ENCODE measurements at regions not wholly inside any gene's neighbourhood (a gene's known extent, or its start where the extent isn't known, plus 50 kb on each side); places are given as distances from the start of the nearest gene placed in this dataset.

DNA sequence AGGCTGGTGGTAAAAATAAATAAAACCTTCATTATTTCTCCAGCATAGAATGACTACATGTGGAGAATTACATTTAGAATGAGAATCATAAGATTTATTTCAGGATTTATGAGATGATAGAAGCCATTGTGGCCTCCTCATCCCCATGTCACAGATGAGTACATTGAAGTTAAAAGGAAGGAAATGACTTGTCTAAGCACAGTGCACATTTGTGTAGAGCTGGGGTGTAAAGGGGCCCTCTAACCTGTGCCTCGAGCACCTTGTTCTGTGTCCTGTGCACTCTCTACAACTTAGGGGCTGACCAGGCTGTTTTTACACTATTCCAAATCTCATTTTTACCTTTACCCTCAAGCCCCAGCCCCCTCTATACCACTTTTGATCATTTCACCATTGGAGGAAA, 179.4 kb downstream of the RHOU start:
- DNase-seq (ENCODE audit: low read depth, low spot score) = no peak
- TF ChIP-seq, protein P1, sequence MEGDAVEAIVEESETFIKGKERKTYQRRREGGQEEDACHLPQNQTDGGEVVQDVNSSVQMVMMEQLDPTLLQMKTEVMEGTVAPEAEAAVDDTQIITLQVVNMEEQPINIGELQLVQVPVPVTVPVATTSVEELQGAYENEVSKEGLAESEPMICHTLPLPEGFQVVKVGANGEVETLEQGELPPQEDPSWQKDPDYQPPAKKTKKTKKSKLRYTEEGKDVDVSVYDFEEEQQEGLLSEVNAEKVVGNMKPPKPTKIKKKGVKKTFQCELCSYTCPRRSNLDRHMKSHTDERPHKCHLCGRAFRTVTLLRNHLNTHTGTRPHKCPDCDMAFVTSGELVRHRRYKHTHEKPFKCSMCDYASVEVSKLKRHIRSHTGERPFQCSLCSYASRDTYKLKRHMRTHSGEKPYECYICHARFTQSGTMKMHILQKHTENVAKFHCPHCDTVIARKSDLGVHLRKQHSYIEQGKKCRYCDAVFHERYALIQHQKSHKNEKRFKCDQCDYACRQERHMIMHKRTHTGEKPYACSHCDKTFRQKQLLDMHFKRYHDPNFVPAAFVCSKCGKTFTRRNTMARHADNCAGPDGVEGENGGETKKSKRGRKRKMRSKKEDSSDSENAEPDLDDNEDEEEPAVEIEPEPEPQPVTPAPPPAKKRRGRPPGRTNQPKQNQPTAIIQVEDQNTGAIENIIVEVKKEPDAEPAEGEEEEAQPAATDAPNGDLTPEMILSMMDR (conservative IDR thresholded peaks at IDR 0.05) = no peak
- Mint-ChIP-seq H3K36me3 (ENCODE audit: low read depth) (peaks cover 2% of the 10 kb centered on the region), H3K9me3 (peaks cover 2% of the 10 kb centered on the region), H3K4me3 (no peak overlapping the region), H3K27ac (ENCODE audit: unreplicated experiment) (no peak overlapping the region), H3K4me1 (peaks cover 67% of the 10 kb centered on the region), H3K27me3 (ENCODE audit: low read depth) (no peaks in the 10 kb centered on the region)

DNA sequence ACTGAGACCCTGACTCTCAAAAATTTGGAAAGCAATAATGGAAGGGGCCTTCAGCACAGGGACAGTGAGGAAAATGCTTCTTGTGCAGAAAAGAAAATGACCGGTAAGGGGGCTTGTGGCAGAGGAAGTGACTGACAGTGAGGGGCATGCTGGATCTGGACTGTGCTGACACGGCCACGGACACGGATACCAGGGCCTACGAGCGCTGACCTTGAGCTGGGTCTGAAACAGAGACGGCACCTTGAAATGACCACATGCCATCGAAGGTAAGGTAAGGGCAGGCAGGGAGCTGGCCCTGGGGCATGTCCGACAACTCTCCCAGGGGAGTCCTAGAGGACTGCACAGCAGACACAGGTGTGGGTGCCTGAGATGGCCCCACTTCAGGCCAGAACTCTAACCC, 182.1 kb downstream of the RHOU start:
- DNase-seq (ENCODE audit: low read depth, low spot score) = no peak
- TF ChIP-seq, protein P1 (conservative IDR thresholded peaks at IDR 0.05) = no peak
- peak overlapping the region; percentile 39 for H3K27ac Mint-ChIP-seq (ENCODE audit: unreplicated experiment)
- H3K36me3 Mint-ChIP-seq (ENCODE audit: low read depth) = peaks cover 2% of the 10 kb centered on the region
- H3K4me1 Mint-ChIP-seq = peaks cover 52% of the 10 kb centered on the region
- no peak overlapping the region for H3K4me3 Mint-ChIP-seq
- H3K9me3 Mint-ChIP-seq = peaks cover 2% of the 10 kb centered on the region
- no peaks in the 10 kb centered on the region for H3K27me3 Mint-ChIP-seq (ENCODE audit: low read depth)

DNA sequence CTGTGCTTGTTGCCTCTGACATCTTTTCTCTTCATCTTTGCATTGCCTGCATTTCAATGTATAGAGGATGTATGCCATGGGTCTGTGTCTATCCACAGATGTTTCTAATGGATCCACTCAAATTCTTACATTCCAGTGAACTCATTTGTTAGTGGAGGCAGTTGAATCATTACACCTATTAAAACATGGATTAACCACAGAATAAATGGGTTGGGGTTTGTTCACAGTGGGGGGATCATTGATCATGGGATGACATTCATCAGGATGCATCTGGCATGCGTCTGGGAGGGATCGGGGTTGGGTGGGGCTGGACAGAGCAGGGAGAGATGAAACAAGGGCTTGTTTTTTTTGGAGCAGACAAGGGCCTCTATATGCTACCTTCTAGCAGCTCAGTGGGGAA, 182.5 kb downstream of the RHOU start:
- no peak for DNase-seq (ENCODE audit: low read depth, low spot score)
- TF ChIP-seq, protein P1 (conservative IDR thresholded peaks at IDR 0.05) = no peak
- no peaks in the 10 kb centered on the region for H3K27me3 Mint-ChIP-seq (ENCODE audit: low read depth)
- H3K27ac Mint-ChIP-seq (ENCODE audit: unreplicated experiment) = no peak overlapping the region
- peaks cover 2% of the 10 kb centered on the region for H3K9me3 Mint-ChIP-seq
- H3K4me3 Mint-ChIP-seq = no peak overlapping the region
- peaks cover 2% of the 10 kb centered on the region for H3K36me3 Mint-ChIP-seq (ENCODE audit: low read depth)
- H3K4me1 Mint-ChIP-seq = peaks cover 48% of the 10 kb centered on the region

DNA sequence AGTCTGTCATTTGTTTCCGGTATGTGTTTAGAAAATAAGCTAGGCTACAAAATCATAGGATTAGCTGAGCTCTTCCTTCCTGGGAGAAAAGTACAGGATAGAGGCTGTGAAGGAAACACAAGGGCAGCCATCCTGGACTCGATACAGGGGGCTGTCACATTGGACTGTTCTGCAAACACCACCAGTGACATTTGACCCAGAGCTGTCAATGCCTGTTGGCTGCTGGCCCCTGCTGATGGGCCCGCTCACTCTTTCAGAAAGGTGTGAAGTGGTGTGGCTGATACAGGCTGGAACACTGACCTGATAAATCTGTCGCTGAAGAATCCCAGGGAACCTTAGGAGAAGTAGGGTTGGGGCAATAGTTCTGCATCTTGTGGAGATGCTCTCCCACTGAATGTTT, 183.1 kb downstream of the RHOU start:
- H3K4me1 Mint-ChIP-seq = peaks cover 42% of the 10 kb centered on the region
- no peak overlapping the region for H3K27ac Mint-ChIP-seq (ENCODE audit: unreplicated experiment)
- H3K4me3 Mint-ChIP-seq = no peak overlapping the region
- TF ChIP-seq, protein P1 (conservative IDR thresholded peaks at IDR 0.05) = no peak
- H3K9me3 Mint-ChIP-seq = peaks cover 2% of the 10 kb centered on the region
- peaks cover 2% of the 10 kb centered on the region for H3K36me3 Mint-ChIP-seq (ENCODE audit: low read depth)
- no peaks in the 10 kb centered on the region for H3K27me3 Mint-ChIP-seq (ENCODE audit: low read depth)
- no peak for DNase-seq (ENCODE audit: low read depth, low spot score)

DNA sequence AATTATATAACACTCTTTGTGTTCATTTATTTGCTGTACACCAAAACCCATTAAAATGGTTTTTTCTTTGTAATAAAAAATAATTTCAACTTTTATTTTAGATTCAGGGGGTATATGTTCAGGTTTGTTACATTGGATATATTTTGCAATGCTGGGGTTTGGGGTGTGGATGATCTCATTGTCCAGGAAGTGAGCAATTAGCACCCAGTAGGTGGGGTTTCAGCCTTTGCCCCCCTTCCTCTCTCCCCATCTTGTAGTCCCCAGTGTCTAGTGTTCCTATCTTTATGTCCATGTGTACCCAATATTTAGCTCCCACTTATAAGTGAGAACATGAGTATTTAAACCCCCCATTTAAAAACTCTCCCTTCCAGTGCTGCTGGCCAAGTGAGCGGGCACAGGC, 184.6 kb downstream of the RHOU start:
- peaks cover 2% of the 10 kb centered on the region for H3K36me3 Mint-ChIP-seq (ENCODE audit: low read depth)
- H3K27me3 Mint-ChIP-seq (ENCODE audit: low read depth) = no peaks in the 10 kb centered on the region
- no peak overlapping the region for H3K4me3 Mint-ChIP-seq
- TF ChIP-seq, protein P1 (conservative IDR thresholded peaks at IDR 0.05) = no peak
- DNase-seq (ENCODE audit: low read depth, low spot score) = no peak
- H3K9me3 Mint-ChIP-seq = peaks cover 4% of the 10 kb centered on the region
- H3K27ac Mint-ChIP-seq (ENCODE audit: unreplicated experiment) = no peak overlapping the region
- peaks cover 32% of the 10 kb centered on the region for H3K4me1 Mint-ChIP-seq

DNA sequence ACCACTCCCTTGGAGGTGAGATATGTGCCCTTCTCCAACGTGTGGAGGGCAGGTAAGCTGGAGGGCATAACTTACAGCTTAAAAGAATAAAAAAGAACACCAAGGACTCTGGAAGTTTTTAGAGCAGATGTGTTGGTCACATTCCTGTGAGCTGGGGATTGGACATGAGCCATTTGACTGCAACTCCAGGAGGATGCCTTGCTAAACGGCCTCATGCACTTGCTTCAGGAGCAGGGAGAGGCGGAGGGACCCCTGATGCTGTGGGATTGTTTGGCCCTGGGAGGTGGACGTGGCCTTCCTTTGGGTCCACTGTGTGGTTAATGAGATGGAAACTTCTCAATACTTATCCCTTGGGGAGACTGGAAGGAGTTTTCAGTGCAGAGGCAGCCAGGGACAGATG, 185.6 kb downstream of the RHOU start:
- Mint-ChIP-seq H3K9me3 (peaks cover 5% of the 10 kb centered on the region), H3K27me3 (ENCODE audit: low read depth) (no peaks in the 10 kb centered on the region), H3K4me3 (no peak overlapping the region), H3K27ac (ENCODE audit: unreplicated experiment) (no peak overlapping the region), H3K36me3 (ENCODE audit: low read depth) (peaks cover 2% of the 10 kb centered on the region), H3K4me1 (peaks cover 32% of the 10 kb centered on the region)
- DNase-seq (ENCODE audit: low read depth, low spot score) = no peak
- TF ChIP-seq, protein P1 (conservative IDR thresholded peaks at IDR 0.05) = no peak

Measured in neural crest cell (in vitro differentiated cells).